ENCODE measurements at regions not wholly inside any gene's neighbourhood (a gene's known extent, or its start where the extent isn't known, plus 50 kb on each side); places are given as distances from the start of the nearest gene placed in this dataset.

- TF ChIP-seq CTCF (IDR thresholded peaks at IDR 0.05; ENCODE audit: borderline replicate concordance, extremely low read depth, low read length, poor library complexity, severe bottlenecking) = no peak
- TF ChIP-seq EZH2 (IDR thresholded peaks at IDR 0.05; ENCODE audit: borderline replicate concordance, low read depth, low read length, severe bottlenecking) = no peak
These were observed 382.2 kb upstream of the NRP1 start for GRCh38 chr10:33716501-33717267.
